Stimulated activated CD4-positive, alpha-beta T cell treated with anti-CD3 and anti-CD28 coated beads, Interleukin-1b, Interleukin-23, amount 100 ng/mL, for 4 hours (primary cell): ENCODE measurements at regions not wholly inside any gene's neighbourhood (a gene's known extent, or its start where the extent isn't known, plus 50 kb on each side); places are given as distances from the start of the nearest gene placed in this dataset.

Source experiments
- DNase-seq, 2 donors: peaks; one replicate each; pipeline ENCODE4 v3.0.0-alpha.2; 2020; ENCODE audit warnings: low read depth in 2 of 2

GRCh38 chr7:156223935-156224832 lies 411.9 kb upstream of the SHH start:
- DNase-seq, result no peak

- no peak for DNase-seq
These were observed 410.3 kb upstream of the SHH start for GRCh38 chr7:156222611-156223010.

- no peak for DNase-seq
These were observed 409.9 kb upstream of the SHH start for GRCh38 chr7:156222151-156222550.

- no peak for DNase-seq
These were observed 408.4 kb upstream of the SHH start for GRCh38 chr7:156220701-156221100.

- DNase-seq, result no peak
These were observed 407.9 kb upstream of the SHH start for GRCh38 chr7:156220078-156220605.

- DNase-seq, result no peak
These were observed 407.2 kb upstream of the SHH start for GRCh38 chr7:156219307-156220077.

- DNase-seq, result no peak
These were observed 406.5 kb upstream of the SHH start for GRCh38 chr7:156218544-156219306.

- DNase-seq, result no peak
These were observed 405.5 kb upstream of the SHH start for GRCh38 chr7:156217803-156218202.

GRCh38 chr7:156209087-156209486 lies 396.8 kb upstream of the SHH start:
- no peak for DNase-seq

GRCh38 chr7:156207306-156207705 lies 395.0 kb upstream of the SHH start:
- no peak for DNase-seq

GRCh38 chr7:156206174-156206573 lies 393.9 kb upstream of the SHH start:
- DNase-seq, result no peak

- no peak for DNase-seq
These were observed 392.6 kb upstream of the SHH start for GRCh38 chr7:156204820-156205219.

GRCh38 chr7:156203923-156204322 lies 391.7 kb upstream of the SHH start:
- no peak for DNase-seq

GRCh38 chr7:156198277-156198676 lies 386.0 kb upstream of the SHH start:
- no peak for DNase-seq

GRCh38 chr7:156196649-156197048 lies 384.4 kb upstream of the SHH start:
- no peak for DNase-seq

GRCh38 chr7:156195276-156195675 lies 383.0 kb upstream of the SHH start:
- DNase-seq, result no peak

GRCh38 chr7:156194813-156195212 lies 382.6 kb upstream of the SHH start:
- no peak for DNase-seq

GRCh38 chr7:156192921-156193320 lies 380.7 kb upstream of the SHH start:
- no peak for DNase-seq

- DNase-seq, result no peak
These were observed 378.8 kb upstream of the SHH start for GRCh38 chr7:156191090-156191489.

- DNase-seq, result no peak
These were observed 372.8 kb upstream of the SHH start for GRCh38 chr7:156185076-156185475.

- DNase-seq, result no peak
These were observed 371.9 kb upstream of the SHH start for GRCh38 chr7:156184164-156184563.
